GM23248 (cell line): ENCODE measurements at regions not wholly inside any gene's neighbourhood (a gene's known extent, or its start where the extent isn't known, plus 50 kb on each side); places are given as distances from the start of the nearest gene placed in this dataset.

Experiments used
- DNase-seq: peaks from one replicate; pipeline ENCODE4 v3.0.0-alpha.2; 2015
- H2AFZ ChIP-seq: fragments of 200-600 bp; sonication (generic); 2 replicates; pipeline ENCODE4 v1.6.1; 2016; ENCODE audit warnings: antibody characterized with exemption
- H3F3A ChIP-seq: fragments of 200-600 bp; sonication (generic); 2 replicates; pipeline ENCODE4 v1.6.1; 2016; ENCODE audit warnings: mild to moderate bottlenecking, antibody characterized with exemption, mixed run types; ENCODE audit not compliant: insufficient read depth
- H3K27ac ChIP-seq: fragments of 200-600 bp; sonication (generic); 2 replicates; pipeline ENCODE4 v1.5.1; 2016; ENCODE audit warnings: mild to moderate bottlenecking
- H3K27me3 ChIP-seq: fragments of 200-600 bp; sonication (generic); replicated peaks from 2 replicates; pipeline ENCODE4 v1.6.1; 2016; ENCODE audit warnings: mild to moderate bottlenecking; ENCODE audit not compliant: insufficient read depth
- H3K36me3 ChIP-seq: fragments of 200-600 bp; sonication (generic); 2 replicates; pipeline ENCODE4 v1.6.1; 2016; ENCODE audit warnings: low read depth, mild to moderate bottlenecking
- H3K4me1 ChIP-seq: fragments of 200-600 bp; sonication (generic); 2 replicates; pipeline ENCODE4 v1.6.1; 2016; ENCODE audit warnings: mild to moderate bottlenecking; ENCODE audit not compliant: insufficient read depth
- H3K4me2 ChIP-seq: fragments of 200-600 bp; sonication (generic); one replicate; pipeline ENCODE4 v1.6.1; 2016; ENCODE audit warnings: mild to moderate bottlenecking; ENCODE audit not compliant: unreplicated experiment
- H3K4me3 ChIP-seq: fragments of 200-600 bp; sonication (generic); 2 replicates; pipeline ENCODE4 v1.5.1; 2016; ENCODE audit warnings: mild to moderate bottlenecking
- H3K79me2 ChIP-seq: fragments of 200-600 bp; sonication (generic); 2 replicates; pipeline ENCODE4 v1.6.1; 2016; ENCODE audit warnings: mild to moderate bottlenecking; ENCODE audit not compliant: insufficient read depth
- H3K9ac ChIP-seq: fragments of 200-600 bp; sonication (generic); 2 replicates; pipeline ENCODE4 v1.6.1; 2016; ENCODE audit warnings: mild to moderate bottlenecking
- H3K9me2 ChIP-seq: fragments of 200-600 bp; sonication (generic); 2 replicates; pipeline ENCODE4 v1.6.1; 2016; ENCODE audit warnings: mixed run types, mild to moderate bottlenecking, moderate library complexity; ENCODE audit not compliant: insufficient read depth
- H3K9me3 ChIP-seq: fragments of 200-600 bp; sonication (generic); one replicate; pipeline ENCODE4 v1.6.1; 2017; ENCODE audit warnings: low read depth
- H4K20me1 ChIP-seq: fragments of 200-600 bp; sonication (generic); 2 replicates; pipeline ENCODE4 v1.6.0; 2016; ENCODE audit not compliant: insufficient read depth
- EZH2 ChIP-seq: fragments of 200-600 bp; sonication (generic); IDR thresholded peaks from 2 replicates; pipeline ENCODE4 v1.6.1; 2018; ENCODE audit warnings: antibody characterized with exemption, mild to moderate bottlenecking; ENCODE audit not compliant: insufficient read depth, poor library complexity, severe bottlenecking
- EZH2phosphoT487 ChIP-seq: fragments of 200-600 bp; sonication (generic); IDR thresholded peaks from 2 replicates; pipeline ENCODE4 v1.6.1; 2018; ENCODE audit warnings: antibody characterized with exemption, moderate library complexity, mild to moderate bottlenecking, low read depth; ENCODE audit not compliant: insufficient read depth
- WGBS, 2 experiments: methylation state at CpG; one replicate each; pipeline ENCODE4 v1.1.6; 2015 to 2017; ENCODE audit warnings: low lambda C conversion rate in 2 of 2, low coverage in 1 of 2; ENCODE audit errors: missing lambda C conversion rate in 2 of 2; 5-methylcytosine and 5-hydroxymethylcytosine counted together
- in situ Hi-C: fragments of 300-500 bp; cut with MboI; formaldehyde crosslinking; loops from 2 replicates; pipeline ENCODE4 v1.15.0; 2020

- Histone ChIP-seq H2AFZ (no peak overlapping the region), H3F3A (no peaks in the 10 kb centered on the region), H3K9ac (no peak overlapping the region), H3K4me2 (no peak overlapping the region), H3K79me2 (no peaks in the 10 kb centered on the region), H3K9me3 (no peaks in the 10 kb centered on the region), H3K4me3 (no peak overlapping the region), H3K27ac (no peak overlapping the region), H3K4me1 (no peaks in the 10 kb centered on the region), H3K27me3 (no peaks in the 10 kb centered on the region), H3K36me3 (no peaks in the 10 kb centered on the region), H3K9me2 (no peaks in the 10 kb centered on the region), H4K20me1 (no peaks in the 10 kb centered on the region)
- no peak for DNase-seq
- no peak for TF ChIP-seq EZH2phosphoT487
- TF ChIP-seq EZH2 = no peak
- 38 to 46% methylated on average over 2 of the region's 2 CpGs for WGBS, 2 experiments
- in situ Hi-C loops = loop anchor here (10.0 kb wide), 1 partner anchor 170 kb away; no protein-coding TSS in a partner anchor
Observed at GRCh38 chr9:104984542-104984941, 56.6 kb upstream of the ABCA1 start.

- DNase-seq = no peak
- H3K9me2 ChIP-seq = no peaks in the 10 kb centered on the region
- no peaks in the 10 kb centered on the region for H3K27me3 ChIP-seq
- TF ChIP-seq EZH2 (no peak), EZH2phosphoT487 (no peak)
- no peaks in the 10 kb centered on the region for H3K36me3 ChIP-seq
- H3F3A ChIP-seq = peaks cover 4% of the 10 kb centered on the region; the same call in 1 of the 2 replicates
- no peak overlapping the region for H3K4me3 ChIP-seq
- no peaks in the 10 kb centered on the region for H3K4me1 ChIP-seq
- H2AFZ ChIP-seq = no peak overlapping the region
- WGBS, 2 experiments = 45 to 60% methylated on average over 2 of the region's 2 CpGs
- H3K4me2 ChIP-seq = no peak overlapping the region
- H3K27ac ChIP-seq = no peak overlapping the region
- H3K79me2 ChIP-seq = no peaks in the 10 kb centered on the region
- H3K9ac ChIP-seq = no peak overlapping the region
- H4K20me1 ChIP-seq = no peaks in the 10 kb centered on the region
- no peaks in the 10 kb centered on the region for H3K9me3 ChIP-seq
- in situ Hi-C loops = loop anchor here (10.0 kb wide), 1 partner anchor 170 kb away; no protein-coding TSS in a partner anchor
Observed at GRCh38 chr9:104984948-104985347, 57.0 kb upstream of the ABCA1 start.

- in situ Hi-C loops = loop anchor here (10.0 kb wide), 1 partner anchor 169 kb away; no protein-coding TSS in a partner anchor
- no peak for TF ChIP-seq EZH2
- no peak for TF ChIP-seq EZH2phosphoT487
- no peaks in the 10 kb centered on the region for H4K20me1 ChIP-seq
- no peak overlapping the region for H2AFZ ChIP-seq
- no peaks in the 10 kb centered on the region for H3K36me3 ChIP-seq
- peaks cover 14% of the 10 kb centered on the region for H3F3A ChIP-seq
- no peaks in the 10 kb centered on the region for H3K79me2 ChIP-seq
- H3K4me2 ChIP-seq = no peak overlapping the region
- H3K9me2 ChIP-seq = no peaks in the 10 kb centered on the region
- 59 to 61% methylated on average over 3 of the region's 3 CpGs for WGBS, 2 experiments
- no peak overlapping the region for H3K4me3 ChIP-seq
- no peak overlapping the region for H3K27ac ChIP-seq
- H3K27me3 ChIP-seq = no peaks in the 10 kb centered on the region
- no peak for DNase-seq
- no peaks in the 10 kb centered on the region for H3K9me3 ChIP-seq
- no peak overlapping the region for H3K9ac ChIP-seq
- H3K4me1 ChIP-seq = peaks cover 7% of the 10 kb centered on the region
Observed at GRCh38 chr9:104986096-104986495, 58.1 kb upstream of the ABCA1 start.

GRCh38 chr9:104987743-104988142, 59.8 kb upstream of the ABCA1 start:
- peaks cover 17% of the 10 kb centered on the region for H3K4me1 ChIP-seq
- H3K9me3 ChIP-seq = no peaks in the 10 kb centered on the region
- H3K9ac ChIP-seq = no peak overlapping the region
- H3F3A ChIP-seq = peaks cover 23% of the 10 kb centered on the region
- no peak overlapping the region for H3K4me2 ChIP-seq
- H2AFZ ChIP-seq = no peak overlapping the region
- in situ Hi-C loops = loop anchor here (10.0 kb wide), 1 partner anchor 167 kb away; no protein-coding TSS in a partner anchor
- no peak overlapping the region for H3K4me3 ChIP-seq
- no peak for TF ChIP-seq EZH2phosphoT487
- TF ChIP-seq EZH2 = no peak
- 73 to 90% methylated on average over 1 of the region's 1 CpG for WGBS, 2 experiments
- no peaks in the 10 kb centered on the region for H3K27me3 ChIP-seq
- DNase-seq = peak; percentile 7
- H3K27ac ChIP-seq = no peak overlapping the region
- no peaks in the 10 kb centered on the region for H3K36me3 ChIP-seq
- no peaks in the 10 kb centered on the region for H3K9me2 ChIP-seq
- no peaks in the 10 kb centered on the region for H4K20me1 ChIP-seq
- no peaks in the 10 kb centered on the region for H3K79me2 ChIP-seq
